ENCODE measurements at regions not wholly inside any gene's neighbourhood (a gene's known extent, or its start where the extent isn't known, plus 50 kb on each side); places are given as distances from the start of the nearest gene placed in this dataset.

DNA sequence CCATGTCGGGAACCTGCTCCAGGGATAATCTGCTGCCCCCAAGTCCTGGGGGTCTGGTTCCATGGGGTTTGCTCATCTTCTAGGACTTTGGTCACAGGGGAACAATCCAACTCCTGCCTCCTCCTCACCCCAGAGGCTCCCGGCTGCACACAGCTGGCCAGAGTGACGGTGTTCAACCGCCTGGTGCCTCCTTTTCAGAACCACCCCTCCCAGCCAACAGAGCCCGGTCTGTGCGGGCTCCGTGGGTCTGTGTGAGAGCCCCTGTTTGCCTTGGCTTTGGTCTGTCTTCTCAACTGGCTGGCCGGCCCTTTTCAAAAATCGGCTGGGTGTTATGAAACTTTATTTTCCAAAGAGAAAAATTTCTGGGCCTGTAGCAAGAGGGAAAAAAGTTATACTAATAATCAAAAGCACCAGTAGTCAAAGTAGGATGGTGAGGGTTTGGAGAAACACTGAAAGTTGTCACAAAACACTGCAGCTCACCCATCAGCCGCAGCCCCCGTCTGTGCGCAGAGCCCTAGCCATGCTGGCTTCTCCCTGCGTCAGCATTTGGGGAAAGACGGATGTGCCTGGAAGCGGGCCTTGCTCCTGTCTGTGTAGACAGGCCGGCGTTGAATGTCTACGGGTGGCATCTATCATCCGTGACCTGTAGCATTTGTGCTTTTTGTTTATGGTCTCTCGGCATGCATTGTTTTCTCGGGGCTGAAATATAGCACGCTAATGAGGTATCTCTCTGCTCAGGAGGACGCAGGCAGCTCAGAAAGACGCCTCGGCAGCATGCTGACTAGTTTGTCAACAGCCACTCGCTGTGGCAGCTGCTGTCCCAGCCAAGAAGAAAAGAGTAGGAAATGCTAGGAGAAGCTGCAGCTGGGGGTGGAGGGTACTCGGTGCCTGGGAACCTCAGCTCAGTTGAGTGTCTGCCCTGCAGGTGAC lies 138.6 kb downstream of the GLI2 start:
- no peak overlapping the region for H2AFZ ChIP-seq (ENCODE audit: low read depth, low read length)
- H4K20me1 ChIP-seq (replicated peaks; ENCODE audit: control insufficient read depth, extremely low read depth, insufficient read depth, low read length) = no peaks in the 10 kb centered on the region
- no peak overlapping the region for H3K9ac ChIP-seq (replicated peaks; ENCODE audit: extremely low read depth, insufficient read depth, low read length)
- ChIA-PET CTCF (no interaction called here), POLR2A (no interaction called here)
- no peak for TF ChIP-seq GATA2 (IDR thresholded peaks at IDR 0.05; ENCODE audit: insufficient read depth, insufficient read length, low read depth, low read length)
- TF ChIP-seq, protein P1, sequence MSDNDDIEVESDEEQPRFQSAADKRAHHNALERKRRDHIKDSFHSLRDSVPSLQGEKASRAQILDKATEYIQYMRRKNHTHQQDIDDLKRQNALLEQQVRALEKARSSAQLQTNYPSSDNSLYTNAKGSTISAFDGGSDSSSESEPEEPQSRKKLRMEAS (IDR thresholded peaks at IDR 0.05; ENCODE audit: insufficient read depth, insufficient read length) = no peak
- TF ChIP-seq JUN (IDR thresholded peaks at IDR 0.05; ENCODE audit: borderline replicate concordance, insufficient read depth, insufficient read length, low read depth) = no peak
- TF ChIP-seq FOS (IDR thresholded peaks at IDR 0.05; ENCODE audit: borderline replicate concordance, insufficient read depth, low read length) = no peak
- TF ChIP-seq POLR2A (IDR thresholded peaks at IDR 0.05; ENCODE audit: low read depth, low read length) = no peak
- TF ChIP-seq POLR2AphosphoS5 (IDR thresholded peaks at IDR 0.05; ENCODE audit: insufficient read depth, low read depth, low read length) = no peak
- no peak for TF ChIP-seq MYC (IDR thresholded peaks at IDR 0.05; ENCODE audit: low read depth, low read length)
- TF ChIP-seq, protein P2, sequence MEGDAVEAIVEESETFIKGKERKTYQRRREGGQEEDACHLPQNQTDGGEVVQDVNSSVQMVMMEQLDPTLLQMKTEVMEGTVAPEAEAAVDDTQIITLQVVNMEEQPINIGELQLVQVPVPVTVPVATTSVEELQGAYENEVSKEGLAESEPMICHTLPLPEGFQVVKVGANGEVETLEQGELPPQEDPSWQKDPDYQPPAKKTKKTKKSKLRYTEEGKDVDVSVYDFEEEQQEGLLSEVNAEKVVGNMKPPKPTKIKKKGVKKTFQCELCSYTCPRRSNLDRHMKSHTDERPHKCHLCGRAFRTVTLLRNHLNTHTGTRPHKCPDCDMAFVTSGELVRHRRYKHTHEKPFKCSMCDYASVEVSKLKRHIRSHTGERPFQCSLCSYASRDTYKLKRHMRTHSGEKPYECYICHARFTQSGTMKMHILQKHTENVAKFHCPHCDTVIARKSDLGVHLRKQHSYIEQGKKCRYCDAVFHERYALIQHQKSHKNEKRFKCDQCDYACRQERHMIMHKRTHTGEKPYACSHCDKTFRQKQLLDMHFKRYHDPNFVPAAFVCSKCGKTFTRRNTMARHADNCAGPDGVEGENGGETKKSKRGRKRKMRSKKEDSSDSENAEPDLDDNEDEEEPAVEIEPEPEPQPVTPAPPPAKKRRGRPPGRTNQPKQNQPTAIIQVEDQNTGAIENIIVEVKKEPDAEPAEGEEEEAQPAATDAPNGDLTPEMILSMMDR (IDR thresholded peaks at IDR 0.05; ENCODE audit: extremely low read depth in 1 of 2, insufficient read depth in 1 of 2, low read depth in 1 of 2, low read length in 2 of 2) = no peak
- TF ChIP-seq EZH2 (IDR thresholded peaks at IDR 0.05; ENCODE audit: borderline replicate concordance, low read depth, low read length, severe bottlenecking) = no peak
- no peak overlapping the region for H3K4me3 ChIP-seq (replicated peaks in 1 of 3; ENCODE audit: insufficient read depth in 1 of 3, low read depth in 1 of 3, low read length in 3 of 3)
- H3K27me3 ChIP-seq (ENCODE audit: control insufficient read depth in 2 of 2, insufficient read depth in 2 of 2, low read length in 2 of 2) = peaks cover 0 to 4% of the 10 kb centered on the region in 2 experiments
- no TSS peak for BruUV-seq (replicated peaks)
- H3K27ac ChIP-seq (ENCODE audit: insufficient read depth, low read depth, low read length) = no peak overlapping the region
- H3K4me2 ChIP-seq (ENCODE audit: insufficient read depth, low read length) = no peak overlapping the region
- H3K79me2 ChIP-seq (ENCODE audit: control insufficient read depth, insufficient read depth, low read length) = no peaks in the 10 kb centered on the region
- H3K9me1 ChIP-seq (replicated peaks; ENCODE audit: control insufficient read depth, extremely low read depth, insufficient read depth, low read length) = no peaks in the 10 kb centered on the region
- H3K4me1 ChIP-seq (ENCODE audit: control insufficient read depth, extremely low read depth, insufficient read depth, low read length) = no peaks in the 10 kb centered on the region
- dilution Hi-C loops (cut with MboI; ENCODE audit: extremely low pct_ligation_motif_present, low sequenced_read_pairs) (no loop called here), intact Hi-C loops (cut with micrococcal nuclease) (no loop called here)
- H3K9me3 ChIP-seq (replicated peaks; ENCODE audit: control insufficient read depth, insufficient read depth, low read length) = no peaks in the 10 kb centered on the region
- FAIRE-seq (no peak), DNase-seq (ENCODE audit: low read depth, low spot score) (no peak)
- H3K36me3 ChIP-seq (ENCODE audit: control insufficient read depth in 2 of 2, extremely low read depth in 1 of 2, insufficient read depth in 2 of 2, low read length in 2 of 2) = no peaks in the 10 kb centered on the region
